ENCODE measurements at regions not wholly inside any gene's neighbourhood (a gene's known extent, or its start where the extent isn't known, plus 50 kb on each side); places are given as distances from the start of the nearest gene placed in this dataset.

GRCh38 chr2:145652571-145653545 is 1132.9 kb upstream of the ZEB2 start:
- TF ChIP-seq CTCF (IDR thresholded peaks at IDR 0.05; ENCODE audit: insufficient read depth, low read depth, low read length) (no peak), EZH2 (IDR thresholded peaks at IDR 0.05; ENCODE audit: insufficient read depth, low read length) (no peak)

All from astrocyte (in vitro differentiated cells and primary cell).